H1 (cell line): ENCODE measurements at regions not wholly inside any gene's neighbourhood (a gene's known extent, or its start where the extent isn't known, plus 50 kb on each side); places are given as distances from the start of the nearest gene placed in this dataset.

Source experiments
- CEBPB ChIP-seq: IDR thresholded peaks from 2 replicates; pipeline ENCODE4 v1.6.1; 2012; ENCODE audit warnings: low read depth, low read length
- CREB1 ChIP-seq: IDR thresholded peaks from 2 replicates; pipeline ENCODE4 v1.6.1; 2012; ENCODE audit warnings: inconsistent platforms
- EZH2 ChIP-seq: fragments of 200-600 bp; sonication (generic); IDR thresholded peaks from 2 replicates; pipeline ENCODE4 v1.7.1; 2012; ENCODE audit warnings: low read depth, mild to moderate bottlenecking, moderate library complexity, low read length, inconsistent platforms; ENCODE audit not compliant: severe bottlenecking
- NANOG ChIP-seq: IDR thresholded peaks from 2 replicates; pipeline ENCODE4 v1.6.1; 2011; ENCODE audit warnings: low read length, low read depth, mild to moderate bottlenecking, inconsistent platforms; ENCODE audit not compliant: insufficient read depth, poor library complexity, severe bottlenecking
- POU5F1 ChIP-seq: IDR thresholded peaks from 2 replicates; pipeline ENCODE4 v1.6.1; 2011; ENCODE audit warnings: low read depth, mild to moderate bottlenecking, low read length, moderate library complexity
- SIN3A ChIP-seq, 2 experiments: IDR thresholded peaks in 1 of 2; conservative IDR thresholded peaks in 1 of 2; 2 replicates each; pipeline ENCODE4 v1.6.1; 2011 to 2012; ENCODE audit warnings: low read length in 2 of 2, improper control_type of control experiment in 1 of 2, low read depth in 1 of 2, mild to moderate bottlenecking in 1 of 2
- SIX5 ChIP-seq: IDR thresholded peaks from 2 replicates; pipeline ENCODE4 v1.6.1; 2011; ENCODE audit warnings: mild to moderate bottlenecking, low read depth, low read length

- TF ChIP-seq NANOG (no peak), POU5F1 (no peak), EZH2 (no peak), CEBPB (no peak), SIX5 (no peak), CREB1 (no peak), SIN3A (conservative IDR thresholded peaks at IDR 0.05 in 1 of 2, IDR thresholded peaks at IDR 0.05 in 1 of 2; ENCODE audit: low read depth in 1 of 2, low read length in 2 of 2) (no peak)
Observed at GRCh38 chrX:5730556-5730955, 498.1 kb downstream of the NLGN4X start (continued).
